HG03108 (cell line): ENCODE measurements at regions not wholly inside any gene's neighbourhood (a gene's known extent, or its start where the extent isn't known, plus 50 kb on each side); places are given as distances from the start of the nearest gene placed in this dataset.
"Not testable (repeated sequence)": the region's sequence is repeated elsewhere in the genome, so short reads cannot be mapped to it uniquely, and the experiment has no call there.

Source experiments
- ATAC-seq: cut with Tn5 transposase; IDR thresholded peaks from one replicate; pipeline ENCODE4 v1.9.1; 2021; ENCODE audit warnings: moderate library complexity; ENCODE audit not compliant: unreplicated experiment

DNA sequence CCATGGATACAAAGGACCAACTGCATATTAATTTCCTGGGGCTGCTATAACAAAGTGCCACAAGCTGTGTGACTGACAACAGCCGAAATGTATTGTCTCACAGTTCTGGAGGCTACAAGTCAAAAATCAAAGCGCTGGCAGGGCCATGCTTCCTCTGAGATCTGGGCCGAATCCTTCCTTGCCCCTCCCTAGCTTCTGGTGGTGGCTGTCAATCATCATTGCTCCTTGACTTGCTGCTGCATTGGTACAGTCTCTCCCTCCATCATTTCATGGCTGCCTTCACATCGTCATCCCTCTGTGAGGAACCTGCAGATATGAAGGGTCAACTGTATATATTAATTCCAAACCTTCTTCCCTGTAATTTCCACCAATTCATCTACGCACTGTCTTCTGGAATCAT is 118.3 kb downstream of the EXOC5 start:
- ATAC-seq, result no peak

DNA sequence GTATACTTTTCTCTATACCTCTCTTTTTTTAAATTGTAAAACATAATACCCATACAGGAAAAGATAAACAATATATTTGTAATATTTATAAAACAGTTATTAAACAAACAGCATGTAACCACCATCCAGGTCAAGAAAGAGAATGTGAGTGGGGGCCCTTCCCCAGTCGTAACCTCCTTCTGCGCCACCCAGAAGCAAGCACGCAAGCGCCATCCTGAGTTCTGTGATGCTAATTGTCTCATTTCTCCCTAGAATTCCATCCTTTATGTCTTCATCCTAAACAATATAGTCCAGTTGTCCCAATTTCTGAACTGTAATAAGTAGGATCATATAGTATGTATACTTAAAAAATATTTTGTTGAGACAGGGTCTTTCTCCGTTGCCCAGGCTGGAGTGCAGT is 129.5 kb downstream of the EXOC5 start:
- no peak for ATAC-seq

DNA sequence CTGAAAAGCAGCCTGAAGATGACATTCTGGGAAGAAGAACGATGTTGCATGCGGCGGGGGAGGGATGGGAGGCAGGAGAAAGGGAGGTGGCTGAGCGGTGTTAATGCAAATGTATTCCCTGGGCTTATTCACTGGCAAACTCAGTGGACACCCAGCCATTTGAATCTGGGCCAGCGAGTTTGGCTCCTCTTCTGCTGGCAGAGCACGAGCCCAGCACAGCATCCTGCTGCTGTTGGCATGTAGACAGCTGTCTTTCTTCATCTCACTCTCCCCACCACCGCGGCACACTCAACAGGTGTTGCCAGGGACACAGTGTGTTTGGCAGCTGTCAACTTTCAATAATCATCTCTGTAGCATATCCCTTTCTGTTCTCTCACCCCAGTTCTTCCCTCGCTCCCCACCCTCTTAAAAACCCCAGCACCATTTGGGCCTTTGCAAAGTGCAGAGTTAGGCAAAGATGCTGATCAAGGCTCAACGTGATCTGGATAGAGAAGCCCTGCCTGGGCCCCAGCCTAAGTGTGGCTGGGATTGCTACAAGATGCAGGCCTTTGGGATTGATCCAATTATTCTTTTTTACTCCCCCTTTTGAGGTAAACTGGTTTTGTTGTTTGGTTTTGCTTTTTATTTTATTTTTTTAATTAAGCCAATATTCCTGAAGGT is 131.9 kb downstream of the EXOC5 start:
- no peak for ATAC-seq

DNA sequence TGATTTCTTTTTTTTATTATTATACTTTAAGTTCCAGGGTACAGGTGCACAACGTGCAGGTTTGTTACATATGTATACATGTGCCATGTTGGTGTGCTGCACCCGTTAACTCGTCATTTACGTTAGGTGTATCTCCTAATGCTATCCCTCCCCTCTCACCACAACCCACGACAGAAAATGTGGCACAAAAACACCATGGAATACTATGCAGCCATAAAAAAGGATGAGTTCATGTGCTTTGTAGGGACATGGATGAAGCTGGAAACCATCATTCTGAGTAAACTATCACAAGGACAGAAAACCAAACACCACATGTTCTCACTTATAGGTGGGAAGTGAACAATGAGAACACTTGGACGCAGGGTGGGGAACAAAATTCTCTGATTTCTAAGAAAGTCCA is 140.9 kb downstream of the EXOC5 start:
- not testable (repeated sequence) for ATAC-seq

DNA sequence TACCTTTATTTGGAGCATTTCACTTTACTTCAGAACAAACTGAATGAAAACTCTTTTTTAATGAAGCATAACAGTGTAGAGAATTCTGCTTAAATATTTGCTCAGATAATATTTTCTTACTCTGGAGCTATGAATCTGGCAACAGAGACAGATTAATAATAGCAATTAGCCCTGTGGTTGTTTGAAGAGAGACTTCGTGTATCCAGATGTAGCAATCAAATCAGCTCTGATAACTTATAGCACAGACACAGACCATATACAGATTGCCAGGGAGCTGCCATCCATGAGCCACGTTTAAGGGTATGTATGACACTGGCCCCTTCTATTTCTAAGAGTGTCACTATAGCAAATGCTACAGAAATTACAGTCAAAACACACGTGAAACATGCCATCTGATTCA is 146.6 kb downstream of the EXOC5 start:
- ATAC-seq, result no peak

DNA sequence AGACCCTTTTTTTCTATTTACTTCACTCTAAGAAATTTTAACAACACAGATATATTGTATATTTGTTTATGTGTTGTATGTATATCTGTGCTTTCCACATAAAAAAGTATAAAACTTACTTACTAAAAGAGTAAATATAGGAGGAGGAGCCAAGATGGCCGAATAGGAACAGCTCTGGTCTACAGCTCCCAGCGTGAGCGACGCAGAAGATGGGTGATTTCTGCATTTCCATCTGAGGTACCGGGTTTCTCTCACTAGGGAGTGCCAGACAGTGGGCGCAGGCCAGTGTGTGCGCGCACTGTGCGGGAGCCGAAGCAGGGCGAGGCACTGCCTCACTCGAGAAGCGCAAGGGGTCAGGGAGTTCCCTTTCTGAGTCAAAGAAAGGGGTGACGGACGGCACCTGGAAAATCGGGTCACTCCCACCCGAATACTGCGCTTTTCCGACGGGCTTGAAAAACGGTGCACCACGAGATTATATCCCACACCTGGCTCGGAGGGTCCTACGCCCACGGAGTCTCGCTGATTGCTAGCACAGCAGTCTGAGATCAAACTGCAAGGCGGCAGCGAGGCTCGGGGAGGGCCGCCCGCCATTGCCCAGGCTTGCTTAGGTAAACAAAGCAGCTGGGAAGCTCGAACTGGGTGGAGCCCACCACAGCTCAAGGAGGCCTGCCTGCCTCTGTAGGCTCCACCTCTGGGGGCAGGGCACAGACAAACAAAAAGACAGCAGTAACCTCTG is 156.5 kb downstream of the EXOC5 start:
- not testable (repeated sequence) for ATAC-seq

DNA sequence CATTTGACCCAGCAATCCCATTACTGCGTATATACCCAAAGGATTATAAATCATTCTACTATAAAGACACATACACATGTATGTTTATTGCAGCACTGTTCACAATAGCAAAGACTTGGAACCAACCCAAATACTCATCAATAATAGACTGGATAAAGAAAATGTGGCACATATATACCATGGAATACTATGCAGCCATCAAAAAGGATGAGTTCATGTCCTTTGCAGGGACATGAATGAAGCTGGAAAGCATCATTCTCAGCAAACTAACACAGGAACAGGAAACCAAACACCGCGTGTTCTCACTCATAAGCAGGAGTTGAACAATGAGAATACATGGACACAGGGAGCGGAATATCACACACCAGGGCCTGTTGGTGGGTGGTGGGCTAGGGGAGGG is 158.3 kb downstream of the EXOC5 start:
- ATAC-seq, result not testable (repeated sequence)

DNA sequence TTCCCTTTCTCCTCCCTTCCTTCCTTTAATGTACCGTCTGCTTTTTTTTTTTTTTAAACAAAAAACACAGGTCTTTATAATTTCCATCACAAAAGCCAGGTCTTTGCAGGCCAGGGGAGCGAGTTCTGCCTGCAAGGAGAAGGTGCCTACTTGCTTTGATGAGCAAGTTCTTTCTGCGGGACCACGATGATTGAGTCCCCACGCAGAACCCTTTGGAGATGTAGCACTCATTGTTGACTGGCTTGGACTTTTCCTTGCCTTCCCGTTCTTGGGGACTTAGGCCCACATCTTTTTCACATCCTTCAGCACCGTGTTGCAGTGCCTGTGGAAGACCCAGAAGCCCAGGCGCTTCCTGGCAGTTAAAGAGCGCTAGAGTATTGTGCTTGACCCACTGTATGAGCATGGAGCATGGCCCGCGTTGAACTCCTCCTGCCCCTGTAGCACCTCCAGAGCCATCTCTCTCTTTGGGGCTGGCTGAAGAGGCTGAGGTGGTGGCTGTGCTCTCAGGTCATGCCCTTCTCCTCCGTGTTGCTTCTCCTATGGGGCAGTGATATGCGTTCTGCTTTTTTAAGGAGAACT is 177.6 kb downstream of the EXOC5 start:
- ATAC-seq, result no peak

DNA sequence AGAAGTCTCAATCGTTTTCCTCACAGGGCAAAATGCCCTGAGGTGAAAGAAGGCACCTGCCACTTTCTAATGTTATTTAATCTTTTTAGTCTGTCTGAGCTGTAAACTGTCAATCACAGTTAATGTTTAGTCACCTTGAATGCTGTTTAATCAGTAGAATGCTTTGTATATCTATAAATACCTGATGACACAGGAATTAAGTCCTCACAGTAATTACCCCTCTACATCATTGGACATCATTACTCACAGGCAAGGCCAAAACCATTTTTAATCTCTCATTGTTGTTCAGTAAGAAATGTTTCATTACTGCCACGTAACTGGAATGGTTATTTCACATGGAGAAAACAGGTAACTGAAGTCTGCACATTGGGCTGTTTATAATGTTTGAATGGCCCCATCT is 178.8 kb downstream of the EXOC5 start:
- ATAC-seq, result no peak

DNA sequence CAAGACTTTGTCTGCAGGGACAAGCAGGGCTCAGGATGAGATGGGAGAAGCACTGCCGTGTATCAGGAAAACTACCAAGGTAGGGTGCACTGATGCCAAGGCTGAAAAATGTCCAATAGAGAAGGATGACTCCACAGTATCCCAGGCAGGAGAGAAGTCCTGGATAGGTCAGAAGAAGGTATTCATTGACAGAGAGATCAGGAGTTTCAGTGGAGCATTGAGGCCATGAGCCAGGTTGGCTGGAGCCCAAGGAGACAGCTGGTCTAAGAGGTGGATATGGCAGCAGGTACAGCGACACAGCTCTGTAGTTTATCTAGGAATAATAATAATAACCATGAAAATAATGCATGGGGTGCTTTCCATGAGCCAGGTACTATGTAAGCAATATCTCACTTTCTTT is 180.9 kb downstream of the EXOC5 start:
- ATAC-seq, result no peak

DNA sequence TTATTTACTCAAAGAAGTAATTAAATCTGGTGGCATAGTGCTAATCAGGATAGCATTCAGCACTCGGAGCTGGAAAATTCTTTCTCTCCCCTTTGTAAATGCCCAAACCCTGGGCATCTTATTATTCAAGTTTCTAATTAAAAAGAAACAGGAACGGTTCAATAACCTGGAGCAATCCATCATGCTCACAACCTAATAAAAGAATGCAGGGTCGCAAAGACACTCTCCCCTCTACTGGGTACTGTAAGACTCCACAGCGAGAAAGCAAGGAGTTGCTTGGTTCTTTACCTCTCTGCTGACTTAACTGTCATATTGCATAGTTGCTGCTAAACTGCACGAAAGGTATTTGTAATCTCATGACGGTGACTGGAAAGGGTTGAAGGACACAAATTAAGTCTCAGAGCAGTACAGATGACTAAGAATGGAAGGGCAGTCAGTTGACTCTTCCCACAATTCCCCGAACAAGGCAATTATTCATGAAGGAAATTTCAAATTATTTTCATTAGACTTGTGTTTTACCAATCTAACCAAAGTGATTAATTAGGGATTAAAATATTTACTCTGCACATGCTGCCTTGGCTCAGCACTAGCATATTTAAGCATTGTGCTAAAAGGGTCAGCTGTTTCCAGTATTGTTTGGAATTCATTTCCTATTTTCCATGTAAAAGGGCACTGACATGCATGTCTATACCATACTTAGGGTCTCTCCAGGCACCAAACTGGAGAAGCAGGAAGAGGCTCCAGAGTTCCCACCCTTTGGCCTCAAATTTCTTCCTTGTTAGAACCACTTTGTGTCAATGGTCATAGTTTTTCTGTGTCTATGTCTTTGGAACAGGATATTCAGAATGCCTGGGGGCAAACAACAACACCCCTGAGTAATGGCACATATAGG is 182.2 kb downstream of the EXOC5 start:
- no peak for ATAC-seq

DNA sequence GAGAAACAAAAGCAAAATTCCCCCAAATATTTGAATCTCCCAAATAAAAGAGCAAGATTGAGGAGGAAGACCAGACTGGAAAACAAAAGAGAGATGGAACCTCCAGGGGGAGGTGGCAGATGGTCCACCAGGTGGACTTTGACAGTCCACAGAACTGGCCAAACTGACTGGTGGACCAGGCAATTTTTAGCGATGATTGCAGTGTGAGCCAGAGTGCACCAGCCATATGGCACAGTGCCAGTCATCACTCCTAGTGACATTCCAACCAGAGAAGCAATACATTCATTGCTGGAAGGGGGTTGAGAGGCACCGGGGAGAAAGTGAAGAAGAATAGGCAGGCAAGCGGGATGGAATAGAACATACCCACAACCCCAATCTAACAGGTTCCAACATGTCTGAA is 182.9 kb downstream of the EXOC5 start:
- ATAC-seq, result no peak

DNA sequence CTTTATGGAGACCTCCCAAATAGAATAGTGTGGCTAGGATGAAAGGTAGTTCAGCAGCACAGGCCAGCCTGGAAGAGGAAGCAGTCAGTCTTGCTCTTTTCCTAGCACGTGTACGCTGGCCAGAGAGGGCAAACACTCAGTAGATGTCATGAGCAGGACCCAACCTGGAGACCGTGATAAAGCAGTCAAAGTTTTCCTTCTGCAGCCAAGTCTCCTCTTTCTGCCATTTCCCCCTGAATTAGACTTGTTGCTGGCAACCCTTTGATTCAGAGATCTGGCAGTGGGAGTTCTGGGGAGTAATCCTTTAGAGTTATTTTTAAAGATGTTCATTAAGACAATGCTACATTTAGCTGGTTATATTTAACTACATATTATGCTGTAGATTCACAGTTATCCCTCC is 183.7 kb downstream of the EXOC5 start:
- ATAC-seq, result no peak

DNA sequence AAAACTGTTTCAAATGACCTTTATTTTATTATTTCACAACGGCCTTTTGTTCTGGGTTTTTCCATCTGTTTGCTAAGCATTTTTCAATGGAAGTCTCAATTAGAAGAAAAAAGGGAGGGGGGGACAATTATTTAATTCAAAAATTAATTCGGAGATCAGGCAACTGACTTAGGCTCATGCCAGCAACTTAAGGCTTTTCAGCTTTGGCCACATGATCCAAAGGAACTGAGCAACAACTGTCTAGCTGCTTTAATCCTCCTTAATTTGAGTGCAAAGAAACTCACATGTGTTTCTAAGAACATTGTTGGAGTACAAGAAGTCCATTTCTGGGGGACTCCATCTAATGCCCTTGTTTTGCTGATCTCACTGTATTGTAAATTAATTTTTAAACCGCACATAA is 188.0 kb downstream of the EXOC5 start:
- no peak for ATAC-seq

DNA sequence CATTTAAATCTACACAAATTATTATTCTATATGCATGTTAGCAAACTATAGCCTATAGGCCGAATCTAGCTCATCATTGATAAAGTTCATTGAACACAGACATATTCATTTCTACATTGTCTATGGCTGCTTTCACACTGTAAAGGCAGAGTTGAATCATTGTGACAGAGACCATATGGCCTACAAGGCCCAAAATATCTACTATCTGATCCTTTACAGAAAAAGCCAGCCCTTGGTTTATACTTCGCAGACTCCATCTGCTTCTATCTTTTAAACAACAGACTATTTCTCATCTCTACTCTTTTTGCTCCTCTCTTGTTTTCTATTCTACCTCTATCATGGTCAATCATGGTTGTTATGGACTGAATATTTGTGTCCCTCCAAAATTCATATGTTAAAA is 190.7 kb downstream of the EXOC5 start:
- ATAC-seq, result no peak

DNA sequence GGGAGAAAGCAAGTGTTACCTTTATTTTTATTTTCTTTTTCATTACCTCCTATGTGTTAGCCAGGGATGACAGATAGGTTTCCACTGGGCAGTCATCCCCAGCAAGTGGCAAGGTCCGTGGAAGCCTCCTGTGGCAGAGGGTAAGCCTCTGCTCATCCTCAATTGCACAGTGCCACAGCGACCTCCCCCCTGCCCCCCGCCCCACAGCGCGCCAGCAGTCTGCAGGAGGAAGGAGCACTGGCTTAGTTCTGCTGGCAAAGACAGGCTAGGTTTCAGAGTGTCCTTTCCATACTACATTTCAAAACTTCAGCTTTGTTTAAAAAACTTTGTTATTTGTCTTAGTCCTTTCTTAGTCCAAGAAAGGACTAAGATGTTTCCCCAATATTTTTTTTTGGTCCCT is 194.7 kb downstream of the EXOC5 start:
- no peak for ATAC-seq

DNA sequence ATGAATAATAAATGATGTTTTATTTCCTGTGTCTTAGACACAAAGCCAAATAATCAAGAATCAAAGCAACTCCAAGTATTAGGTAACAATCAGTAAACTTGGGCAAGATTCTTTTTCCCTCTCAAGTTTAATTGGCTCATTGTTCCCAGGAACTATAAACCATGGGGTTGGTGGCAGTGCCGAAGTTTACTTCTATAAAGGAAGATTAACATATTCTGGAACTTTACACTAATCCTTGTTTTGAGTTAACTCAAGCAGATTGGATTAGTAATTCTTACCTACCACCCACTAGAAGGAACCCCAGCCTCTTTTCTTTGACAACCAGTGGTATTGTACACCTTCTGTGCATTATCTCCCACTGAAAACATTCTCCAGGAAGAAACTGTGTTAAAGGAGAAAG is 197.1 kb downstream of the EXOC5 start:
- no peak for ATAC-seq

DNA sequence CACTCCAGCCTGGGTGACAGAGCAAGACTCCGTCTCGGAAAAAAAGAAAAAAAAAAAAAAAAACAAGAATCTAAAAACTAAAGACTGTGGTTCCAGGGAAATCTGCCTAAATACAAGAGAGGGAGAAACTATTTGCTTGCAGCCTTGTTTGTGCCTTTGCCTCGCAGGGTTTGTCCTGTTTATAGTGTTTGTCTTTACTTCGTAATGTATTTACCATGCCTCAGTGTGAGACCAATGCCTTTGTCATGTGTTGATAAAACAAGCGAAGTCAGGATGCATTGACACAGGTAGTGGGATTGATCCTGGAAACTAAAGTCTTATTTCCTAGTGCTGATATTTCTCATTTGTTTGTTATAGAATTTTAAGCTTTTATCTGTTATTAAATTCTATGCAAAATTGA is 199.0 kb downstream of the EXOC5 start:
- no peak for ATAC-seq

DNA sequence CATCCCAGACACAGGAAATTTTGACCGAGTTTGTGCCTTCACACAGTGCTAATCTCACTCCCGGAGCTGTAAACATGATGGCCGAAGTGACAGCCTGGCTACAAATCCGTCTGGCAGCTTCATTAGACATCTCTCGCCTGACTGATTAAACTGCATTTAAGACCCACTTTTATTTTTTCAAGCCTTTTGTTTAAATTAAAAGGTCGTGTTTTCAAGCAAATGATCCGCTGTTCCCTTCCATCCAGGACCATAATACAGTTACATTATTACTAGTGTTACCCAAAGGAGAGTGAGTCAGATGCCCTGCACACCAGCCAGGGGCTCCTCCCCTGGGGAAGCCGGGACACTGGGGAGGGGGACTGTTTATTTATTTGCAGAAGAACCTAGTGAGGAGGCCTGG is 200.2 kb downstream of the EXOC5 start:
- no peak for ATAC-seq

DNA sequence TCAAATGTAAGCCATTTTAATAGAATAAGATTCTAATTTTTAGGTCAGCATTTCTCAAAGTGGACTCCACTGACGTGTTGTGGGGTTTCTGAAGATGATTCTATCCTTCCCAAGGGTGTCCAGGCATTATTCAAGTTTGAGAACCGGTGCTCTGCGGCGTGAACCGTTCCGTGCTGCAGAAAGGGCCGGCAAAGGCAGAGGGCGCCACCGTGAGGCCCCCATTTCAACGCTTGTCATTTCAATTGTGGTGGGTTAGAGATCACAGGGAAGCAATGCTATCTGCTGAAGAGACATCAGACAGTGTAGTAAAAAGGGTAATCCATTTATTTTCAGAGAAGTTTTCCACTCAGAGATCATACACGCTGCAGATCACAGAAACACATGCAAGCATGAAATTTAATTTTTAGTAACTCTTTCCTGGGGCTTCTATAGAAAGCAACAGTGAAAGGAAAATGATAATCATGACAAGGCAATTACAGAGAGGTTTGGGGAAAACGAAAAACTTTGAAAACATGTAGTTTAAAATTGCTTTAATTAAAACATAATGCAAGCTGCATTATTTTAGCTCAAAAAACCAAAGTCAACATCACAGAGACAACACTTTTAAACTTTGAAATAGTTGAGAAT is 201.7 kb downstream of the EXOC5 start:
- no peak for ATAC-seq

DNA sequence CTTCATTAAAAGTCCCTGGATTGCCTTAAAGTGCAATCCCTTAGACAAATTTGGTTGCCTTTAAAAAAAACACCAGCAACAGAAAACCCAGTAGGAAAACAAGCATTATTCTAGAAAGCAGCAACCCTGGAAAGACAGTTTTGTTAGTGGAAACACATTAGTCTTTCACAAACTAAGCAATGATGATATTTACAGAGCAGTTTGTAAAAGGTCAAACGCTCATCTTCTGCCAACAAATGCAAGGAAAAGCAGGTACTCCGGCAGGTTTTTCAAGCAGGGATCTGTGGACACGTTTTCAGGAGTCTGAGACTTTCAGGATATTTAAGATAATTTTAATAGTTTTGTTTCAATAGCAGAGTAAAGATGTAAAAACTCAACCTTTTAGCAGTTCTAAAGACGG is 202.2 kb downstream of the EXOC5 start:
- no peak for ATAC-seq
